Upper lobe of right lung (tissue), 1 donor: ENCODE measurements at regions not wholly inside any gene's neighbourhood (a gene's known extent, or its start where the extent isn't known, plus 50 kb on each side); places are given as distances from the start of the nearest gene placed in this dataset.

Experiments used
- ATAC-seq: fragments of 200-7000 bp; cut with Tn5 transposase; one replicate; pipeline ENCODE4 v1.9.1; 2020; ENCODE audit warnings: mild to moderate bottlenecking, moderate library complexity
- DNase-seq: peaks from one replicate; pipeline ENCODE4 v3.0.0-alpha.2; 2020
- H3K27ac ChIP-seq: fragments of 200-600 bp; one replicate; pipeline ENCODE4 v1.8.0; 2022
- H3K27me3 ChIP-seq: fragments of 200-600 bp; one replicate; pipeline ENCODE4 v1.8.0; 2022; ENCODE audit warnings: mild to moderate bottlenecking
- H3K36me3 ChIP-seq: fragments of 200-600 bp; one replicate; pipeline ENCODE4 v1.8.0; 2022
- H3K4me1 ChIP-seq: fragments of 200-600 bp; one replicate; pipeline ENCODE4 v1.8.0; 2022
- H3K4me3 ChIP-seq: fragments of 200-600 bp; one replicate; pipeline ENCODE4 v1.8.0; 2022; ENCODE audit warnings: mild to moderate bottlenecking
- H3K9me3 ChIP-seq: fragments of 200-600 bp; one replicate; pipeline ENCODE4 v1.8.0; 2022
- intact Hi-C: fragments of 100-400 bp; cut with DNase I; formaldehyde crosslinking; loops from one replicate; pipeline ENCODE4 v1.11.0; 2022
- TF ChIP-seq, protein P1 (sequence below): fragments of 200-600 bp; IDR thresholded peaks from one replicate; pipeline ENCODE4 v1.8.0; 2022; ENCODE audit warnings: antibody characterized with exemption
- donor health status: DM: no; HTN: yes; CAD: no; lungs with severe emphysema.

DNA sequence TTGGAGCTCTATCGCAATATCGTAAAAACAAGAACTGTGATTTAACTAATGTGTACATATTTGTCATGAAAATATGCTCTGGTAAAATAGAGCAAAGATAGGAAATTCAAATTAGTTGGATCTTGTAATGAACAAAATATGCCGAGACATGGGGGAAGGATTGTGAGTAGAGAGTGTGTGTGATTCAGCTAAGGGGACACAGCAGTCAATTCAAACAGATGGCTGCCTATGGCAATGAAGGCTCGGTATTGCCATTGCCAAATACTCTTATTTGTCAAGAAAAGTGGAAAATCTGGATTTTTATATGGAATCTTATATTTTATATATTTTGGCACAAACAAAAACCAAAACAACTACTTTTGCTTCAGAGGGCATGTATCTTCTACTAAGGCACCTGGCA, 227.3 kb upstream of the BCHE start:
- H3K4me1 ChIP-seq: no peaks in the 10 kb centered on the region
- TF ChIP-seq, protein P1, sequence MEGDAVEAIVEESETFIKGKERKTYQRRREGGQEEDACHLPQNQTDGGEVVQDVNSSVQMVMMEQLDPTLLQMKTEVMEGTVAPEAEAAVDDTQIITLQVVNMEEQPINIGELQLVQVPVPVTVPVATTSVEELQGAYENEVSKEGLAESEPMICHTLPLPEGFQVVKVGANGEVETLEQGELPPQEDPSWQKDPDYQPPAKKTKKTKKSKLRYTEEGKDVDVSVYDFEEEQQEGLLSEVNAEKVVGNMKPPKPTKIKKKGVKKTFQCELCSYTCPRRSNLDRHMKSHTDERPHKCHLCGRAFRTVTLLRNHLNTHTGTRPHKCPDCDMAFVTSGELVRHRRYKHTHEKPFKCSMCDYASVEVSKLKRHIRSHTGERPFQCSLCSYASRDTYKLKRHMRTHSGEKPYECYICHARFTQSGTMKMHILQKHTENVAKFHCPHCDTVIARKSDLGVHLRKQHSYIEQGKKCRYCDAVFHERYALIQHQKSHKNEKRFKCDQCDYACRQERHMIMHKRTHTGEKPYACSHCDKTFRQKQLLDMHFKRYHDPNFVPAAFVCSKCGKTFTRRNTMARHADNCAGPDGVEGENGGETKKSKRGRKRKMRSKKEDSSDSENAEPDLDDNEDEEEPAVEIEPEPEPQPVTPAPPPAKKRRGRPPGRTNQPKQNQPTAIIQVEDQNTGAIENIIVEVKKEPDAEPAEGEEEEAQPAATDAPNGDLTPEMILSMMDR: no peak
- intact Hi-C loops: no loop called here
- DNase-seq (no peak), ATAC-seq (no peak)
- H3K27me3 ChIP-seq: no peaks in the 10 kb centered on the region
- no peaks in the 10 kb centered on the region for H3K9me3 ChIP-seq
- no peak overlapping the region for H3K27ac ChIP-seq
- no peaks in the 10 kb centered on the region for H3K36me3 ChIP-seq
- H3K4me3 ChIP-seq: no peak overlapping the region

DNA sequence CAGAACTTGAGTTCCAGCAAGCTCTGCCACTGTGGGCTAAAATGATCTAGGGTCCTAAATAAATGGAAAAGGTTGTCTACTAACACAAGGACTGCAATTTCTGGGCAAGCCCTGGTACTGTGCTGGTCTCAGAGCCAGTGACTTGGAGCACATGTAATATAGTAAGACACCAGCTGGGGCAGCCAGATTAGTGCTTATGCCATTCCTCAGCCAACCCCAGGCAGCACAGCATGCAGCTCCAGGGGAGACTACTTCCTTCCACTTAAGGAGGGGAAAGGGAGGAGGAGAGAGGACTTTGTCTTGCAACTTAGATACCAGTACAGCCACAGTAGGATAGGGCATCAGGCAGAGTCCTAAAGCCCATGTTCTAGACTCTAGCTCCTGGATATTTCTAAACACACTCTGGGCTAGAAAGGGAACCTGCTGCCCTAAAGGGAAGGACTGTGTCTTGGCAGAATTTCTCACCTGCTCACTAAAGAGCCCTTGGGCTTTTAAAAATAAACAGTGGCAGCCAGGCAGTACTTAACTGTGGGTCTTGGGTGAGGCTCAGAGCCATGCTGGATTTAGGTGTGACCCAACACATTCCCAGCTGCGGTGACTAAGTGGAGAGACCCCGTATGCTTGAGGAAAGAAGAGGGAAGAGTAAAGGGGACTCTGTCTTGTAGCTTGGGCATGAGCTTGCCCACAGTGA, 223.7 kb upstream of the BCHE start:
- H3K27me3 ChIP-seq: no peaks in the 10 kb centered on the region
- H3K4me1 ChIP-seq: no peaks in the 10 kb centered on the region
- TF ChIP-seq, protein P1: no peak
- H3K4me3 ChIP-seq: no peak overlapping the region
- no peaks in the 10 kb centered on the region for H3K36me3 ChIP-seq
- no peak for DNase-seq
- intact Hi-C loops: no loop called here
- no peak overlapping the region for H3K27ac ChIP-seq
- peak; percentile 75 for ATAC-seq
- H3K9me3 ChIP-seq: no peaks in the 10 kb centered on the region

DNA sequence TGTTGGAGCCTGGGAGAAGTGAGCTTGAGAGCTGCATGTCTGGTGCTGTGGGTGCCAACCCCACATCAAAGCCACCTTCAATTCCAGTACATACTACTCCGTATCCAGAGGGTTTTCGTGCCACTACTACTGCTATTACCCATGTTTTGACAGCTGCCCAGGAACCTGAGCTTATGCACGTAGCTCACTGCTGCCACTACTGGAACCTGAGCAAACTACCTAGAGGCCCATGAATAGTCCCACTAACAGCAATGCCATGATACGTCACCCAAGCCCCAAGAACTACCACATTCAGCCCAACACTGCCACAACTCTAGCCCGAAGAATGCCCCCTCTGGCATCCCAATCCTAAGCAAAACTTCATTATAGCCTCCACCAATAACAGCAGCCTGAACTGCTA, 215.2 kb upstream of the BCHE start:
- no peak overlapping the region for H3K27ac ChIP-seq
- no peaks in the 10 kb centered on the region for H3K4me1 ChIP-seq
- no peaks in the 10 kb centered on the region for H3K27me3 ChIP-seq
- no peak for ATAC-seq
- no peaks in the 10 kb centered on the region for H3K9me3 ChIP-seq
- H3K36me3 ChIP-seq: no peaks in the 10 kb centered on the region
- no peak overlapping the region for H3K4me3 ChIP-seq
- intact Hi-C loops: no loop called here
- TF ChIP-seq, protein P1: no peak
- no peak for DNase-seq

DNA sequence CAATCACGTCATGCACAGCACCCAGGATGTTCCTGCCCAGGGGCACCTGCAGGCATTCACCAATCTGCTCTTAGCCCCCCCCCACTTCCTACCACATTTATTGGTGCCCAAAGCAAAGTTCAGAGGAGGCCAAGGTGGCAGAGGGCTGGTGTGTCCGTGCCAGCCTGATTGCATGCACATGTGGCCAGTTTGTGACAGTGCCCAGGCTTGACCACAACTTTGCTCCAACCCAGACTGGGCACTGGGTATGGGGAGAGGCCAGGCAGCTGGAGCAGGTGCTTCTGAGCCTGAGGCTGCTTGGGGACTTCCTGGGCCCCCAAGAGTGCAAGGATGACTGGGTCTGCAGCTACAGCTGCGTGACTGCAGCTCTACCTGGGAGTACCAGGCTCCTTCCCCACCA, 192.3 kb upstream of the BCHE start:
- DNase-seq (no peak), ATAC-seq (peak; percentile 38)
- intact Hi-C loops: no loop called here
- Histone ChIP-seq H3K4me3 (no peak overlapping the region), H3K27ac (no peak overlapping the region), H3K27me3 (no peaks in the 10 kb centered on the region), H3K4me1 (no peaks in the 10 kb centered on the region), H3K36me3 (no peaks in the 10 kb centered on the region), H3K9me3 (no peaks in the 10 kb centered on the region)
- TF ChIP-seq, protein P1: no peak

DNA sequence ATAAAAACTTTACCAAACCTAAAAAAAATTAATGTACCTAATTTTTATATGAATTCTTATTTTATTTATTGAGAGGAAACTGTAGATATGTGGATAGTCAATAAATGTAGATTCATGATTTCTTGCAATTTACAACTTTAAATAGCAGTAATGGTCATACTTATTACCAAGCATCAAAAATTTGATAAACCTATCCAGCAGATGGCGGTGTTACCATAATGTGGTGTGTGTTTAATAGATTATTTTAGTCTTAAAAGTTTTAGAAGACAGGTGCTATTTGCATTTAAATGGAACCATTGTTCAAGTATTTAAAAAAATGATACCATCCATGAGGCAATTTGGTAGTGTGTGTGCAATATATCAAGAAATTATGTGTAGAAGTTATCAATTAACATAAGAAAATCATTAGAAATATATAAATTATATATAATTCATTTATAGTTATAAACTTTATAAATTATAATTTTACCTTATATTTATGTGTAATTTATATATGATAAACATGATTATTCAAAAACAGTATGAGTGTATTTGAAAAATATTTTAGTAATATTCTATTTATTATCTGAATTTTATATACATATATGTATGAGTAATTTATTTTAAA, 176.0 kb upstream of the BCHE start:
- DNase-seq (no peak), ATAC-seq (no peak)
- Histone ChIP-seq H3K9me3 (no peaks in the 10 kb centered on the region), H3K27ac (no peak overlapping the region), H3K27me3 (no peaks in the 10 kb centered on the region), H3K4me3 (no peak overlapping the region), H3K4me1 (no peaks in the 10 kb centered on the region), H3K36me3 (no peaks in the 10 kb centered on the region)
- intact Hi-C loops: no loop called here
- TF ChIP-seq, protein P1: peak; percentile 38
